BJ (cell line): ENCODE measurements at regions not wholly inside any gene's neighbourhood (a gene's known extent, or its start where the extent isn't known, plus 50 kb on each side); places are given as distances from the start of the nearest gene placed in this dataset.

ENCODE experiments used
- CTCF ChIA-PET: fragments of 350-600 bp; formaldehyde crosslinking; extraction: SDS; loops from one replicate; lab custom pipeline; 2021; ENCODE audit warnings: antibody characterized with exemption, inconsistent platforms; lab: Yijun Ruan, JAX
- POLR2A ChIA-PET: fragments of 300-600 bp; sonication (Branson Sonifier 250); formaldehyde crosslinking; extraction: SDS; loops from one replicate; lab custom pipeline; 2021; ENCODE audit warnings: antibody characterized with exemption; lab: Charles Lee
- DNase-seq: peaks from one replicate; pipeline ENCODE4 v3.0.0-alpha.2; 2011; ENCODE audit warnings: low read depth
- H3K27me3 ChIP-seq: 2 replicates; pipeline ENCODE4 v1.6.0; 2011; ENCODE audit warnings: low read length; ENCODE audit not compliant: control insufficient read depth, insufficient read depth
- H3K36me3 ChIP-seq: 2 replicates; pipeline ENCODE4 v1.5.1; 2011; ENCODE audit warnings: low read length; ENCODE audit not compliant: control insufficient read depth, insufficient read depth
- H3K4me3 ChIP-seq: 2 replicates; pipeline ENCODE4 v1.5.1; 2011; ENCODE audit warnings: low read depth, mild to moderate bottlenecking, control low read depth, low read length
- CTCF ChIP-seq: IDR thresholded peaks from 2 replicates; pipeline ENCODE4 v1.5.1; 2011; ENCODE audit warnings: low read depth, mild to moderate bottlenecking, control low read depth, inconsistent platforms, low read length, moderate library complexity; ENCODE audit not compliant: insufficient read depth

GRCh38 chr2:129301431-129301913, 678.0 kb upstream of the RAB6C start:
- Histone ChIP-seq H3K36me3 (no peaks in the 10 kb centered on the region), H3K27me3 (no peaks in the 10 kb centered on the region), H3K4me3 (no peak overlapping the region)
- no peak for TF ChIP-seq CTCF
- ChIA-PET CTCF (no interaction called here), POLR2A (no interaction called here)
- no peak for DNase-seq

GRCh38 chr2:129302106-129302505, 677.4 kb upstream of the RAB6C start:
- Histone ChIP-seq H3K4me3 (no peak overlapping the region), H3K36me3 (no peaks in the 10 kb centered on the region), H3K27me3 (no peaks in the 10 kb centered on the region)
- TF ChIP-seq CTCF, result no peak
- ChIA-PET POLR2A (no interaction called here), CTCF (no interaction called here)
- DNase-seq, result no peak

GRCh38 chr2:129302561-129303183, 676.8 kb upstream of the RAB6C start:
- ChIA-PET POLR2A (no interaction called here), CTCF (no interaction called here)
- Histone ChIP-seq H3K27me3 (no peaks in the 10 kb centered on the region), H3K4me3 (no peak overlapping the region), H3K36me3 (no peaks in the 10 kb centered on the region)
- no peak for TF ChIP-seq CTCF
- no peak for DNase-seq

- POLR2A ChIA-PET, result no interaction called here
- CTCF ChIA-PET, result no interaction called here
- H3K36me3 ChIP-seq, result no peaks in the 10 kb centered on the region
- no peak overlapping the region for H3K4me3 ChIP-seq
- DNase-seq, result no peak
- no peaks in the 10 kb centered on the region for H3K27me3 ChIP-seq
- TF ChIP-seq CTCF, result no peak
Measured at GRCh38 chr2:129314120-129314519, 665.3 kb upstream of the RAB6C start.

GRCh38 chr2:129318581-129319421, 660.7 kb upstream of the RAB6C start:
- ChIA-PET CTCF (no interaction called here), POLR2A (no interaction called here)
- Histone ChIP-seq H3K27me3 (no peaks in the 10 kb centered on the region), H3K4me3 (no peak overlapping the region), H3K36me3 (no peaks in the 10 kb centered on the region)
- DNase-seq, result no peak
- no peak for TF ChIP-seq CTCF
